HG03097 (cell line): ENCODE measurements at regions not wholly inside any gene's neighbourhood (a gene's known extent, or its start where the extent isn't known, plus 50 kb on each side); places are given as distances from the start of the nearest gene placed in this dataset.

ENCODE experiments used
- ATAC-seq: cut with Tn5 transposase; IDR thresholded peaks from one replicate; pipeline ENCODE4 v1.9.1; 2021; ENCODE audit not compliant: unreplicated experiment, low FRiP score

- ATAC-seq = no peak
These were observed 216.1 kb downstream of the HTR7 start for GRCh38 chr10:90641731-90642130.

GRCh38 chr10:90642136-90642535 lies 215.7 kb downstream of the HTR7 start:
- no peak for ATAC-seq

DNA sequence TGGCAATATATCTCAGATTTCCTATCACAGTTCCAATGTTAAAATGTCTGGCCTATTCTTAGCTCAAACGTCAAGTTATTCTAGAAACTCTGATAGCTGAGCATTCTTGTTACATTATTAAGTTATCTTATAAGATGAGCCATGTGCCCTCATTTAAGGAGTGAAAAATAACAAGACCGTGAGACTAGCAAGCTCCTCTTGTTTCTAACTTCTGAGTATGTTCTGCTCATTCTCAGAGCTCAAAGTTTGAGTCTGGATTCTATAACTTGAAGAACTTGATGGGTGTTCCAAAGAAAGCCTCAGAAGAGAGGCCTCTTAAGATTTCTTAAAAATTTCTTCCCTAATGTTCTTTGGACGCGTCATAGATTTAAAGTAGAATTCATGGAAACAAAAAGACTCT lies 215.2 kb downstream of the HTR7 start:
- ATAC-seq = no peak

GRCh38 chr10:90644165-90644564 lies 213.7 kb downstream of the HTR7 start:
- no peak for ATAC-seq

GRCh38 chr10:90650858-90651257 lies 207.0 kb downstream of the HTR7 start:
- ATAC-seq = no peak

GRCh38 chr10:90652519-90652918 lies 205.3 kb downstream of the HTR7 start:
- ATAC-seq = no peak

- ATAC-seq = no peak
These were observed 199.0 kb downstream of the HTR7 start for GRCh38 chr10:90658791-90659190.

DNA sequence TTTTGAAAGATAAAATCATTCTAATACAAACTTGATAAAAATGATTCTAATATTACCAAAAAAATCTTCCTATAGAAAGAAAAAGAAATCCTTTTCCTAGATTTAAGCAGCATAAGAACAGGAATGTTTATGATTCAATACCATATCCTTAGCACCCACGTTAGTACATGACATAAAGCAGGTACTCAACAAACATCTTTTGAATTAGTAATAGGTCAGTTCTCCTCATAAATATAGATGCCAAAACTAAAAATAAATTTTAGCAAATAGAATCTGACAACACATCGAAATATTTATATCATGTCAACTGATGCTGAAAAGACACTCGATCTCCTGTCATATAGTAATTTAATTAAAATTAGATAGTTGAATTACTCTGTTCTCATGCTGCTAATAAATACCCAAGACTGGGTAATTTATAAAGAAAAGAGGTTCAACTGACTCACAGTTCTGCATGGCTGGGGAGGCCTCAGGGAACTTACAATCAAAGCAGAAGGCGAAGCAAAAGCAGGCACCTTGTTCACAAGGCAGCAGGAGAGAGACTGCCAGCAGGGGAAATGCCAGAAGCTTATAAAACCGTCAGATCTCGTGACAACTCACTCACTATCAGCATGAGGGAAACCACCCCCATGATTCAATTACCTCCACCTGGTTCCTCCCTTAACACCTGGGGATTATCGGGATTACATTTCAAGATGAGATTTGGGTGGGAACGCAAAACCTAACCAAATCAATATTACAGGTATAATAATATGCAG lies 191.8 kb downstream of the HTR7 start:
- ATAC-seq = no peak

DNA sequence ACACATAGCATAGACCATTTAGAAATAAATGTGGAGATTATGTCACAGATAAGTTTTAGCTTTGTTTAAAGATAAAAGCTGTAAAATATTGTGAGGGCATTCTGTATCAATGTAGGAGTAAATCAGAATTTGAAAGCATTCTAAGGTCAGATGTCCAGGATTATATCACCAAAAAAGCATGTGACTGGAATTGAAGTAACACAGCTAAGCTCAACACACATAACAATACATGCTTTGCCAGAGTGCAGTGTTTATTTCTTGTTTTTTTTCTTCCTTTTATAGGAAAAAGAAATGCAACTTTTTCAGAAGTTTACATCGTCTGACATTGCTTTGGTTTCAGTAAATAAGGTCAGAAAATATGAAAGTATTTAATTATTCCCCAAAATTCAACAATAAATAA lies 183.4 kb downstream of the HTR7 start:
- no peak for ATAC-seq

- no peak for ATAC-seq
These were observed 182.9 kb downstream of the HTR7 start for GRCh38 chr10:90674928-90675327.

DNA sequence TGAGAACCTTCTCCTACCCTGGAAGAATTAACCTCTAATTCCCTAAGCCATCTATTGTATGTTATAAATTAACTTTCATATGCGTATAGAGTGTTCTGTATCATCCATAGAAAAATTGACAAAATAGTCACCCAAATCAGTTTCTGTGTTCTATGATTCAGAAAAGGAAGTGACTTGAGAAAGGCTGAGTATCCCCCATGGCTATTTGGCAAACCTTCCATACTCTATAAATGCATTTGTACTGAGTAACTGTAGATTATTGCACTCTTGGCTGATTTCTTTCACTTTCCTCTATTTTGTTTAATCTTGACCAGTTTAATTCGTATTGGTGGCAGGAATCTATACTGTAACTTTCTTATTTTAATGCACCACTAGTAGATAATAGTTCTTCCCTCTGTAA lies 182.2 kb downstream of the HTR7 start:
- ATAC-seq = no peak
